CD4-positive, alpha-beta T cell (primary cell): ENCODE measurements at regions not wholly inside any gene's neighbourhood (a gene's known extent, or its start where the extent isn't known, plus 50 kb on each side); places are given as distances from the start of the nearest gene placed in this dataset.

Experiments
- ATAC-seq: fragments of 200-7000 bp; cut with Tn5 transposase; one replicate; pipeline ENCODE4 v1.10.0; 2022; ENCODE audit warnings: mild to moderate bottlenecking; ENCODE audit not compliant: poor library complexity
- CTCF ChIA-PET: fragments of 350-600 bp; sonication (Branson Sonifier 250); formaldehyde crosslinking; loops from one replicate; lab custom pipeline; 2021; ENCODE audit warnings: antibody characterized with exemption, inconsistent platforms; lab: Charles Lee
- POLR2A ChIA-PET: fragments of 350-600 bp; sonication (Branson Sonifier 250); formaldehyde crosslinking; loops from one replicate; lab custom pipeline; 2021; ENCODE audit warnings: antibody characterized with exemption, inconsistent platforms; lab: Charles Lee
- DNase-seq, 14 experiments: peaks; one replicate each; pipeline ENCODE4 v3.0.0-alpha.2; 2013 to 2020; ENCODE audit warnings: mixed read lengths in 2 of 14
- H3K27ac ChIP-seq, 2 donors: one replicate each; pipeline versions ENCODE4 v1.5.1 to v1.7.0; 2013; ENCODE audit warnings: low read length in 2 of 2, low read depth in 1 of 2, mild to moderate bottlenecking in 1 of 2
- H3K27me3 ChIP-seq, 2 experiments: 1 replicate in 1 of 2; 2 replicates in 1 of 2; pipeline versions ENCODE4 v1.6.1 to v1.7.0; 2013; ENCODE audit warnings: low read length in 2 of 2, control low read depth in 1 of 2, mild to moderate bottlenecking in 1 of 2, moderate library complexity in 1 of 2; ENCODE audit not compliant: insufficient read depth in 2 of 2, control insufficient read depth in 1 of 2
- H3K36me3 ChIP-seq: one replicate; pipeline ENCODE4 v1.6.1; 2013; ENCODE audit warnings: low read length, control low read depth; ENCODE audit not compliant: insufficient read depth
- H3K4me1 ChIP-seq: one replicate; pipeline ENCODE4 v1.6.1; 2013; ENCODE audit warnings: low read length, control low read depth; ENCODE audit not compliant: insufficient read depth
- H3K4me3 ChIP-seq: one replicate; pipeline ENCODE4 v1.5.1; 2013; ENCODE audit warnings: mild to moderate bottlenecking, low read length, moderate library complexity
- H3K9me3 ChIP-seq, 2 experiments: 1 replicate in 1 of 2; 2 replicates in 1 of 2; pipeline versions ENCODE4 v1.6.1 to v1.7.0; 2013; ENCODE audit warnings: low read length in 2 of 2, mild to moderate bottlenecking in 2 of 2, control low read depth in 1 of 2, moderate library complexity in 1 of 2; ENCODE audit not compliant: control insufficient read depth in 1 of 2, insufficient read depth in 1 of 2
- H3K27ac Mint-ChIP-seq: one replicate; pipeline ENCODE4 v1.8.0; 2020; ENCODE audit warnings: mixed read lengths
- H3K27me3 Mint-ChIP-seq: one replicate; pipeline ENCODE4 v1.8.0; 2021; ENCODE audit warnings: mixed read lengths
- H3K36me3 Mint-ChIP-seq: one replicate; pipeline ENCODE4 v1.8.0; 2021; ENCODE audit warnings: low read depth, mixed read lengths
- H3K4me1 Mint-ChIP-seq: one replicate; pipeline ENCODE4 v1.8.0; 2021; ENCODE audit warnings: low read depth, mixed read lengths
- H3K4me3 Mint-ChIP-seq: one replicate; pipeline ENCODE4 v1.8.0; 2020; ENCODE audit warnings: mild to moderate bottlenecking, mixed read lengths
- H3K9me3 Mint-ChIP-seq: one replicate; pipeline ENCODE4 v1.8.0; 2020; ENCODE audit warnings: mixed read lengths
- intact Hi-C, 2 experiments: fragments of 100-400 bp; cut with DNase I in 1 of 2; cut with micrococcal nuclease in 1 of 2; formaldehyde crosslinking; loops; one replicate each; pipeline versions ENCODE4 v1.15.1 to v1.9.0; 2023 to 2025; cut with DNase I, micrococcal nuclease
- TF ChIP-seq, protein P1 (sequence below): fragments of 200-600 bp; IDR thresholded peaks from one replicate; pipeline ENCODE4 v1.8.0; 2022; ENCODE audit warnings: antibody characterized with exemption, mild to moderate bottlenecking

GRCh38 chr6:41464019-41464418, 82.2 kb upstream of the FOXP4 start:
- H3K36me3 ChIP-seq = no peaks in the 10 kb centered on the region
- DNase-seq (no peak), ATAC-seq (no peak)
- TF ChIP-seq, protein P1, sequence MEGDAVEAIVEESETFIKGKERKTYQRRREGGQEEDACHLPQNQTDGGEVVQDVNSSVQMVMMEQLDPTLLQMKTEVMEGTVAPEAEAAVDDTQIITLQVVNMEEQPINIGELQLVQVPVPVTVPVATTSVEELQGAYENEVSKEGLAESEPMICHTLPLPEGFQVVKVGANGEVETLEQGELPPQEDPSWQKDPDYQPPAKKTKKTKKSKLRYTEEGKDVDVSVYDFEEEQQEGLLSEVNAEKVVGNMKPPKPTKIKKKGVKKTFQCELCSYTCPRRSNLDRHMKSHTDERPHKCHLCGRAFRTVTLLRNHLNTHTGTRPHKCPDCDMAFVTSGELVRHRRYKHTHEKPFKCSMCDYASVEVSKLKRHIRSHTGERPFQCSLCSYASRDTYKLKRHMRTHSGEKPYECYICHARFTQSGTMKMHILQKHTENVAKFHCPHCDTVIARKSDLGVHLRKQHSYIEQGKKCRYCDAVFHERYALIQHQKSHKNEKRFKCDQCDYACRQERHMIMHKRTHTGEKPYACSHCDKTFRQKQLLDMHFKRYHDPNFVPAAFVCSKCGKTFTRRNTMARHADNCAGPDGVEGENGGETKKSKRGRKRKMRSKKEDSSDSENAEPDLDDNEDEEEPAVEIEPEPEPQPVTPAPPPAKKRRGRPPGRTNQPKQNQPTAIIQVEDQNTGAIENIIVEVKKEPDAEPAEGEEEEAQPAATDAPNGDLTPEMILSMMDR = no peak
- CTCF ChIA-PET = no interaction called here
- H3K4me1 ChIP-seq = no peaks in the 10 kb centered on the region
- Mint-ChIP-seq H3K4me1 (no peaks in the 10 kb centered on the region), H3K27me3 (peaks cover 61% of the 10 kb centered on the region), H3K4me3 (no peak overlapping the region), H3K9me3 (no peaks in the 10 kb centered on the region), H3K36me3 (no peaks in the 10 kb centered on the region), H3K27ac (no peak overlapping the region)
- H3K27ac ChIP-seq = no peak overlapping the region
- H3K27me3 ChIP-seq = peaks cover 18 to 25% of the 10 kb centered on the region in 2 experiments
- no peaks in the 10 kb centered on the region for H3K9me3 ChIP-seq
- POLR2A ChIA-PET = no interaction called here
- intact Hi-C loops = no loop called here
- no peak overlapping the region for H3K4me3 ChIP-seq

- ATAC-seq = no peak
- H3K4me1 ChIP-seq = peaks cover 1% of the 10 kb centered on the region
- H3K27ac ChIP-seq = no peak overlapping the region
- Mint-ChIP-seq H3K9me3 (no peaks in the 10 kb centered on the region), H3K4me3 (no peak overlapping the region), H3K4me1 (peaks cover under 1% of the 10 kb centered on the region), H3K36me3 (no peaks in the 10 kb centered on the region), H3K27ac (no peak overlapping the region), H3K27me3 (peaks cover 63% of the 10 kb centered on the region)
- TF ChIP-seq, protein P1 = no peak
- no peaks in the 10 kb centered on the region for H3K9me3 ChIP-seq
- H3K4me3 ChIP-seq = no peak overlapping the region
- no peaks in the 10 kb centered on the region for H3K36me3 ChIP-seq
- CTCF ChIA-PET = no interaction called here
- H3K27me3 ChIP-seq = peaks cover 22 to 29% of the 10 kb centered on the region in 2 experiments
- POLR2A ChIA-PET = no interaction called here
- intact Hi-C loops = no loop called here
- DNase-seq = no peak
Measured at GRCh38 chr6:41464481-41464880, 81.7 kb upstream of the FOXP4 start.

DNA sequence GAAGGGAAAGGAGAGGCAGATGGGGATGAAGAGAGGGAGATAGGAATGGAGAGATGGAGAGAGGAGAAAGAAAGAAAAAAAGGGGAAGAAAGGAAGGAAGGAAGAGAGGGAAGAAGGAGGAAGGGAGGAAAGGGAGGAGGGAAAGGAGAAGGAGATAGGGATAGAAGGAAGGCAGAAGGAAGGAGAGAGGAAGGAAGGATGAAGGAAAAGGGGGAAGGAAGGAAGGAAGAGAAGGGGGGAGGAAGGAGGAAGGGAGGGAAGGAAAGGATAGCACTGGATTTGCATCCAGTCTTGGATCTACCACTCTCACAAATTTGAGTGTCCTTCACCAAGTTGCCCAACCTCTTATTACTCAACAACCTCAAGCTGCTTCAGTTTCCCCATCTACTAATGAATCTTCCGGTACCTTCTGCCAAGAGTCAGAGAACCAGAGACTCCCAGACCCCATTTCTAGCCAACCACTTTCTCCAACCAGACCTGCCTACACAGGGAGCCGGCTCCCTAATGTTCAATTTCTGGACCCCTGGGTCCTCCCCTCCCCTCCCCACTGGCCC, 79.7 kb upstream of the FOXP4 start:
- POLR2A ChIA-PET = no interaction called here

More for the DNA sequence above, 79.7 kb upstream of the FOXP4 start:
- ATAC-seq (no peak), DNase-seq (no peak)
- Histone ChIP-seq H3K36me3 (no peaks in the 10 kb centered on the region), H3K27ac (no peak overlapping the region), H3K4me3 (no peak overlapping the region), H3K4me1 (peaks cover 15% of the 10 kb centered on the region), H3K9me3 (no peaks in the 10 kb centered on the region), H3K27me3 (peaks cover 33 to 46% of the 10 kb centered on the region in 2 experiments)
- intact Hi-C loops = no loop called here
- peaks cover 76% of the 10 kb centered on the region for H3K27me3 Mint-ChIP-seq
- peaks cover 6% of the 10 kb centered on the region for H3K4me1 Mint-ChIP-seq
- H3K27ac Mint-ChIP-seq = no peak overlapping the region
- H3K4me3 Mint-ChIP-seq = no peak overlapping the region
- no peaks in the 10 kb centered on the region for H3K9me3 Mint-ChIP-seq
- H3K36me3 Mint-ChIP-seq = no peaks in the 10 kb centered on the region
- CTCF ChIA-PET = no interaction called here
- TF ChIP-seq, protein P1 = no peak
